ENCODE measurements at regions not wholly inside any gene's neighbourhood (a gene's known extent, or its start where the extent isn't known, plus 50 kb on each side); places are given as distances from the start of the nearest gene placed in this dataset.
A peak's percentile ranks its signal among the peaks of the same experiment; 100 is the strongest.

DNA sequence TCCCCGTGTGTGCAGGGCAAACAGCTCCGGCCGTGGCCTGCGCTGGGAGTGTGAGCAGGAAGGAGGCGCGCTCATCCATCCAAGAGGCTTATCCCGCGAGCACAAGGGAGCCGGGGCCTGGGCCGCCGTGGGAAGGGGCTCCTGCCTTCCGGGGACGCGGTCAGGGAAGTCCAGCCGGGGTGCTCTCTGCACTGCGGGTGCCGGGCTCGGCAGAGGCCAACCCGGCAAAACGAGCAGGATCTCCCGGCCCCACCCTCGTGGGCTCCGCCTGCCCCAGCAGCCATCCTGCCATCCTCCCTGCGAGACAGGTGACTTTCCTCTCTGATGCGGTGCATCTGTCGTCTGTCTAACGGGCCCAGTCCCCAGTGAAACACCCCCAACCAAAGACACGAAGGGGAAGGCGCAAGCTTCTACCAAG is 244.2 kb downstream of the AUH start:
- H3K36me3 ChIP-seq, result no peaks in the 10 kb centered on the region
- H3K27ac ChIP-seq, result peak overlapping the region; percentile 70
- no peaks in the 10 kb centered on the region for H3K27me3 ChIP-seq
- H3K4me3 ChIP-seq, result no peak overlapping the region
- H3K9me3 ChIP-seq (ENCODE audit: low read depth), result no peaks in the 10 kb centered on the region
- TF ChIP-seq, protein P1, sequence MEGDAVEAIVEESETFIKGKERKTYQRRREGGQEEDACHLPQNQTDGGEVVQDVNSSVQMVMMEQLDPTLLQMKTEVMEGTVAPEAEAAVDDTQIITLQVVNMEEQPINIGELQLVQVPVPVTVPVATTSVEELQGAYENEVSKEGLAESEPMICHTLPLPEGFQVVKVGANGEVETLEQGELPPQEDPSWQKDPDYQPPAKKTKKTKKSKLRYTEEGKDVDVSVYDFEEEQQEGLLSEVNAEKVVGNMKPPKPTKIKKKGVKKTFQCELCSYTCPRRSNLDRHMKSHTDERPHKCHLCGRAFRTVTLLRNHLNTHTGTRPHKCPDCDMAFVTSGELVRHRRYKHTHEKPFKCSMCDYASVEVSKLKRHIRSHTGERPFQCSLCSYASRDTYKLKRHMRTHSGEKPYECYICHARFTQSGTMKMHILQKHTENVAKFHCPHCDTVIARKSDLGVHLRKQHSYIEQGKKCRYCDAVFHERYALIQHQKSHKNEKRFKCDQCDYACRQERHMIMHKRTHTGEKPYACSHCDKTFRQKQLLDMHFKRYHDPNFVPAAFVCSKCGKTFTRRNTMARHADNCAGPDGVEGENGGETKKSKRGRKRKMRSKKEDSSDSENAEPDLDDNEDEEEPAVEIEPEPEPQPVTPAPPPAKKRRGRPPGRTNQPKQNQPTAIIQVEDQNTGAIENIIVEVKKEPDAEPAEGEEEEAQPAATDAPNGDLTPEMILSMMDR (IDR thresholded peaks at IDR 0.05; ENCODE audit: low read depth, low read length), result no peak
- H3K4me1 ChIP-seq (ENCODE audit: low read depth), result peaks cover 24% of the 10 kb centered on the region
- no peak for DNase-seq (ENCODE audit: low read depth in 1 of 2, low spot score in 1 of 2)

DNA sequence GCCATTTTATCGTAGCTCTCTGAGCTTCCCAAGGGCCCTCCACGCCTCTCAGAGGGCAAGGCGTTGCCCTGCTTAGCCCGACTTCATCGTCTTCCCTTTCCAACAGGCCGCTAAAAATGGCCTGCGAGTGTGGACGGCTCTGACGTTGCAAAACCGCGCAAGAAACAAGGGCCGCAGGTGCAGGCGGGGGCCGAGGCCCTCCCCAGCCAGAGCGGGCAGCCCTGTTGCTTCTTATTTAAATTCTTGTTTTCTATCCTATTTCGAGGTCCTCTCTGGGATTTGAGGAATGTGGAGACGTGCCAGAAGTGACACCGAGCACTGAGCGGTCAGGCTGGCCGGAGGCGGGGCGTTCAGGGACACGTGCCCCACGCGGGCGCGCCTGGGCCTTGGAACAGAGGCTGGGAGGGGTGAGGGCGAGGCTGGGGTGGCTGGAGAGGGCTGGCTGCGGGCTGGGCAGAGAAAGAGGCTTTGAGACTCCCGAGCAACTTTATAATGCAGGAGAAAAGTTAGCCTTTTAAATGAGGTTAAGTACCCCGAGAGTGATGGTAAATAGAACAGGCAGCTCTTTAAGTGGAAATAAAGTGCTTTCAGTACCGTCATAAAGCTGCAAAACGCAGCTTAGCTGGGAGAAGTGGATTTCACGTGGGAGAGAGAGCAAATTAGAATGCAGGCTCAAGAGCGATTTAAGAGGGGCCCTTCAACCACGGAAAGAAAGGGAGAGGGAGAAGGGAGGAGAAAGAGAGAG is 243.6 kb downstream of the AUH start:
- Histone ChIP-seq H3K4me3 (no peak overlapping the region), H3K27me3 (no peaks in the 10 kb centered on the region), H3K9me3 (ENCODE audit: low read depth) (no peaks in the 10 kb centered on the region), H3K36me3 (no peaks in the 10 kb centered on the region), H3K4me1 (ENCODE audit: low read depth) (peaks cover 24% of the 10 kb centered on the region), H3K27ac (peak overlapping the region; percentile 70)
- DNase-seq (ENCODE audit: low read depth in 1 of 2, low spot score in 1 of 2), result peak; percentile 83 to 92
- TF ChIP-seq, protein P1 (IDR thresholded peaks at IDR 0.05; ENCODE audit: low read depth, low read length), result no peak

DNA sequence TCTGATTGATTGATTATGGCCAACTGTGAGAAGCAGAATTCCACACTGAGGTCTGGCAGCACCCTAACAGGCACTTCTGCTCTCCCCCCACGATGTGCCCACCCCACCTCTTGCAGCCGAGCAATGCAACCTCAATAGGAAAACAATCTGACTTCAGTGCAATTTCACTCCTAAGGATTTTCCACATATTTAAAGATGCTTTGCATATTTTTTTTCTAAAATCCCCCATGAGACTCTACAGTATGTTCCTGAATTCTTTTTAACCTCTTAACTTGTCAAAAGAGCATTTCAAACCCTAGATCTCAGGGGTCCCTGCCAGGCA is 243.1 kb downstream of the AUH start:
- no peak for DNase-seq (ENCODE audit: low read depth in 1 of 2, low spot score in 1 of 2)
- no peaks in the 10 kb centered on the region for H3K27me3 ChIP-seq
- no peak overlapping the region for H3K4me3 ChIP-seq
- peaks cover 24% of the 10 kb centered on the region for H3K4me1 ChIP-seq (ENCODE audit: low read depth)
- no peaks in the 10 kb centered on the region for H3K36me3 ChIP-seq
- TF ChIP-seq, protein P1 (IDR thresholded peaks at IDR 0.05; ENCODE audit: low read depth, low read length), result no peak
- H3K9me3 ChIP-seq (ENCODE audit: low read depth), result no peaks in the 10 kb centered on the region
- H3K27ac ChIP-seq, result peak overlapping the region; percentile 70

DNA sequence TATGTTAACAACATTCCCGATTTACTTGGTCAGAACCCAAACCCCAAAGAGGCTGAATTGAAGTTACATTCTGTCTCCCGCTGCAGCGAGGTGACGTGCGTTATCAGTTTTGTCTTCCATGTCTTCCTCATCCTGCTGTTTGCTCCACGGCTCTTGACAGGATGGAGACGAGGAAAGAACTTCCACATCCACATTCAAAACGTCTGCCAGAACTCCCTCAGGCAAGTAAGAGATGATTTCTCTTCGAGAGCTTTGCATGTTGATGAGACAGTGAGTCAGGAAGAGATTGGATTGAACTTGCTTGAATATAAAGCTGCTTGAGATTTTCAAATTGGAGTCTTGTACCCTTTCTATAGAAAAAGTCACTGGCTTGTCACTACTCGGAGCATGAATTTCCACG is 242.6 kb downstream of the AUH start:
- DNase-seq (ENCODE audit: low read depth in 1 of 2, low spot score in 1 of 2), result peak in 1 of 2 donors; percentile 41
- Histone ChIP-seq H3K4me1 (ENCODE audit: low read depth) (peaks cover 24% of the 10 kb centered on the region), H3K4me3 (no peak overlapping the region), H3K27me3 (no peaks in the 10 kb centered on the region), H3K9me3 (ENCODE audit: low read depth) (no peaks in the 10 kb centered on the region), H3K27ac (peak overlapping the region; percentile 70), H3K36me3 (no peaks in the 10 kb centered on the region)
- TF ChIP-seq, protein P1 (IDR thresholded peaks at IDR 0.05; ENCODE audit: low read depth, low read length), result no peak

DNA sequence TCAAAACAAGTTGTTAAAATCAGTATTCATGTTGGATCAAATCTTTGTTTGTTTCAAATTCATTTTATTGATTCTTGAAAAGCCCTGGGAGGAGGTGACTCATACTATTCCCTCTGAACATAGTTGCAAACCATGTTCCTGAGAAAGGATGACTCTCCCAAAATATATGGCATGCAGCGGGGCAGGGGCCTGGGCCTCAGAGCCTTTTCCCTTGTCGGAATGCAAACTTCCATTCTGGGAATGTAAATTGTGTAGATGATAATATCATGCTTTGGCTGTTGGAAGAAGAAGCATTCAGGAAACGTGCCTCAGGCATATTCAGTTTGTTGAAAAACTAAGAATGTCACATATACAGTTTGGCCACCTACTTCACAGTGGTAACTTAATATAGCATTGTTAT is 242.0 kb downstream of the AUH start:
- no peaks in the 10 kb centered on the region for H3K36me3 ChIP-seq
- H3K9me3 ChIP-seq (ENCODE audit: low read depth), result no peaks in the 10 kb centered on the region
- H3K27ac ChIP-seq, result peak overlapping the region; percentile 70
- DNase-seq (ENCODE audit: low read depth in 1 of 2, low spot score in 1 of 2), result no peak
- no peak overlapping the region for H3K4me3 ChIP-seq
- peaks cover 24% of the 10 kb centered on the region for H3K4me1 ChIP-seq (ENCODE audit: low read depth)
- TF ChIP-seq, protein P1 (IDR thresholded peaks at IDR 0.05; ENCODE audit: low read depth, low read length), result no peak
- H3K27me3 ChIP-seq, result no peaks in the 10 kb centered on the region
